ENCODE measurements at regions not wholly inside any gene's neighbourhood (a gene's known extent, or its start where the extent isn't known, plus 50 kb on each side); places are given as distances from the start of the nearest gene placed in this dataset.
"Not testable (repeated sequence)": the region's sequence is repeated elsewhere in the genome, so short reads cannot be mapped to it uniquely, and the experiment has no call there.

GRCh38 chr4:28508636-28509035 lies 1648.0 kb downstream of the STIM2 start:
- Histone ChIP-seq H3K27ac (replicated peaks) (no peak overlapping the region), H3K27me3 (ENCODE audit: insufficient read depth, poor library complexity, severe bottlenecking) (no peaks in the 10 kb centered on the region), H3K4me3 (replicated peaks; ENCODE audit: insufficient read depth, low read length) (no peak overlapping the region)
- DNase-seq (ENCODE audit: low read depth in 1 of 2, low spot score in 1 of 2) = no peak
- TF ChIP-seq POLR2AphosphoS5 (IDR thresholded peaks at IDR 0.05; ENCODE audit: low read depth) = no peak
- TF ChIP-seq GABPA (IDR thresholded peaks at IDR 0.05; ENCODE audit: low read depth) = no peak
- TF ChIP-seq SPI1 (IDR thresholded peaks at IDR 0.05; ENCODE audit: borderline replicate concordance, low read depth) = no peak
- no peak for TF ChIP-seq CTCF (IDR thresholded peaks at IDR 0.05; ENCODE audit: insufficient read depth, low read length)

DNA sequence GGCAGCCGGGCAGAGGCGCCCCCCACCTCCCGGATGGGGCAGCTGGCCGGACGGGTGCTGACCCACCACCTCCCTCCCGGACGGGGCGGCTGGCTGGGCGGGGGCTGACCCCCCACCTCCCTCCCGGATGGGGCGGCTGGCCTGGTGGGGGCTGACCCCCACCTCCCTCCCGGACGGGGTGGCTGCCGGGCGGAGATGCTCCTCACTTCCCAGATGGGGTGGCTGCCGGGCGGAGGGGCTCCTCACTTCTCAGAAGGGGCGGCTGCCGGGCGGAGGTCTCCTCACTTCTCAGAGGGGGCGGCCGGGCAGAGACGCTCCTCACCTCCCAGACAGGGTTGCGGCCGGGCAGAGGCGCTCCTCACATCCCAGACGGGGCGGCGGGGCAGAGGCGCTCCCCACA lies 1654.1 kb downstream of the STIM2 start:
- H3K27me3 ChIP-seq (ENCODE audit: insufficient read depth, poor library complexity, severe bottlenecking); H3K4me3 ChIP-seq (replicated peaks; ENCODE audit: insufficient read depth, low read length); DNase-seq (ENCODE audit: low read depth in 1 of 2, low spot score in 1 of 2); H3K27ac ChIP-seq (replicated peaks): not testable (repeated sequence)

- H3K27me3 ChIP-seq (ENCODE audit: insufficient read depth, poor library complexity, severe bottlenecking) = no peaks in the 10 kb centered on the region
- no peak for DNase-seq (ENCODE audit: low read depth in 1 of 2, low spot score in 1 of 2)
- no peak overlapping the region for H3K4me3 ChIP-seq (replicated peaks; ENCODE audit: insufficient read depth, low read length)
- no peak overlapping the region for H3K27ac ChIP-seq (replicated peaks)
- TF ChIP-seq GABPA (IDR thresholded peaks at IDR 0.05; ENCODE audit: low read depth) (no peak), SPI1 (IDR thresholded peaks at IDR 0.05; ENCODE audit: borderline replicate concordance, low read depth) (no peak), REST (IDR thresholded peaks at IDR 0.05; ENCODE audit: insufficient replicate concordance, low read depth) (no peak), CTCF (IDR thresholded peaks at IDR 0.05; ENCODE audit: insufficient read depth, low read length) (no peak), POLR2AphosphoS5 (IDR thresholded peaks at IDR 0.05; ENCODE audit: low read depth) (no peak)
Measured at GRCh38 chr4:28518561-28519165, 1658.0 kb downstream of the STIM2 start.

GRCh38 chr4:28523681-28524190 lies 1663.1 kb downstream of the STIM2 start:
- H3K27me3 ChIP-seq (ENCODE audit: insufficient read depth, poor library complexity, severe bottlenecking) = no peaks in the 10 kb centered on the region
- DNase-seq (ENCODE audit: low read depth in 1 of 2, low spot score in 1 of 2) = no peak
- TF ChIP-seq REST (IDR thresholded peaks at IDR 0.05; ENCODE audit: insufficient replicate concordance, low read depth) (no peak), CTCF (IDR thresholded peaks at IDR 0.05; ENCODE audit: insufficient read depth, low read length) (no peak), GABPA (IDR thresholded peaks at IDR 0.05; ENCODE audit: low read depth) (no peak), POLR2AphosphoS5 (IDR thresholded peaks at IDR 0.05; ENCODE audit: low read depth) (no peak), SPI1 (IDR thresholded peaks at IDR 0.05; ENCODE audit: borderline replicate concordance, low read depth) (no peak)

More at GRCh38 chr4:28523681-28524190, 1663.1 kb downstream of the STIM2 start:
- H3K4me3 ChIP-seq (replicated peaks; ENCODE audit: insufficient read depth, low read length) = no peak overlapping the region
- no peak overlapping the region for H3K27ac ChIP-seq (replicated peaks)

Measured in HL-60 (cell line).